IPS-20b (cell line): ENCODE measurements at regions not wholly inside any gene's neighbourhood (a gene's known extent, or its start where the extent isn't known, plus 50 kb on each side); places are given as distances from the start of the nearest gene placed in this dataset.
"Not testable (repeated sequence)": the region's sequence is repeated elsewhere in the genome, so short reads cannot be mapped to it uniquely, and the experiment has no call there.

Experiments used
- H3K27ac ChIP-seq: one replicate; pipeline ENCODE4 v1.5.1; 2013; ENCODE audit warnings: low read length
- H3K27me3 ChIP-seq: 2 replicates; pipeline ENCODE4 v1.6.1; 2013; ENCODE audit warnings: mild to moderate bottlenecking, low read length, inconsistent platforms; ENCODE audit not compliant: insufficient read depth
- H3K36me3 ChIP-seq: 2 replicates; pipeline ENCODE4 v1.6.1; 2013; ENCODE audit warnings: low read depth, mild to moderate bottlenecking, inconsistent platforms, low read length, moderate library complexity; ENCODE audit not compliant: insufficient read depth
- H3K4me1 ChIP-seq: 2 replicates; pipeline ENCODE4 v1.6.1; 2013; ENCODE audit warnings: mild to moderate bottlenecking, control low read depth, inconsistent platforms, low read length, moderate library complexity; ENCODE audit not compliant: insufficient read depth
- H3K4me3 ChIP-seq: 2 replicates; pipeline ENCODE4 v1.5.1; 2013; ENCODE audit warnings: mild to moderate bottlenecking, low read length, inconsistent platforms
- H3K9ac ChIP-seq: 2 replicates; pipeline ENCODE4 v1.6.1; 2013; ENCODE audit warnings: low read depth, mild to moderate bottlenecking, inconsistent platforms, low read length, moderate library complexity
- H3K9me3 ChIP-seq: 2 replicates; pipeline ENCODE4 v1.6.1; 2013; ENCODE audit warnings: mild to moderate bottlenecking, low read depth, low read length, inconsistent platforms; ENCODE audit not compliant: insufficient read depth

DNA sequence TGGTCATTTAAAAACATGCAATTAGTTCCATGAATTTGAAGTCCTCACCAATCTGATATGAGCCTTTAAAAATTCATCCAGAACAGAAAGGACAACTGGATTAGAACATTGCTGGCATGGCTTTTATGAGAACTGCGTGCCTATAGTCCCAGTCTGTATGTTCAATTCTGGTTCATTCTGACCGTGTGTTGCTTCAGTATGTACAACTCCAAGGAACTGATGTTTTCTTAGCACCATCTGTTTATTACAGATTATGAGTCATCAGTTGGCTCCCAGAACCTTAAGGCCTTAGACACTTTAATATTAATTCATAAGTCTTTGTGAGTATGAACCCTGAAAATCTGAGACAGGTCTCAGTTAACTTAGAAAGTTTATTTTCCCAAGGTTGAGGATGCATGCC lies 115.0 kb downstream of the CEP44 start:
- no peak overlapping the region for H3K9ac ChIP-seq
- no peak overlapping the region for H3K4me3 ChIP-seq
- no peaks in the 10 kb centered on the region for H3K36me3 ChIP-seq
- H3K9me3 ChIP-seq, result no peaks in the 10 kb centered on the region
- no peaks in the 10 kb centered on the region for H3K27me3 ChIP-seq
- no peak overlapping the region for H3K27ac ChIP-seq
- peaks cover 26% of the 10 kb centered on the region for H3K4me1 ChIP-seq

DNA sequence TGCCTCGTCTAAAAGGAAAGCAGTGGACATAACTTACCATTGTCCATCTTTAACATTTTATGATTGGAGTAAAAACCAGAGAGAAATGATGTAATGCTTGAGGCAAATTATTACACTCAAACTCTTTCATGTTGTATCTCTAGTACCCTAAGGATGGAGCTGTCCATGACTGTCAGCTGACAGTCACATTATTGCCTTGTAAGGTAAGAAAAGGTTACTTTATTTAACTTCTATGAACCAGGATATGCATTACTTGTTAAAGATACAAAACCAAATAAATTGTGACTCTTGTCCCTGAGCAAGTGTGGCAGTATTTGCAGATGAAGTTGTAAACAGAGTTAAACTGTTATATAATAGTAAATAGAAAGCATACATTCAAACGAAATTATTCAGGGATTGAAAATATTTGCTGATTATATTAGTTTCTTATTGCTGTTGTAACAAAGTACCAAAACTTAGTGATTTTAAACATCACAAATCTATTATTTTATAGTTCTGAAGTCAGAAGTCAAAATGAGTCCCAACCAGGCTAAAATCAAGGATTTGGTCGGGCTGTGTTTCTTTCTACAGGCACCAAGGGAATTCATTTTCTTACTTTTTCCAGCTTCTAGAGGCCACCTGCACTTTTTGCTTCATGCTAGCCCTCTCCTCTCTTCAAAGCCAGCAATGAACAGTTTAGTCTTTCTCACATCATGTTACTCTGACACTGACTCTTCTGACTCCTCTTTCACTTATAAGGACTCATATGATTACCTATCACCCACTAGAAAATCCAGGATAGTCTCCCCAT lies 113.8 kb downstream of the CEP44 start:
- Histone ChIP-seq H3K27ac (no peak overlapping the region), H3K4me3 (no peak overlapping the region), H3K27me3 (no peaks in the 10 kb centered on the region), H3K9ac (no peak overlapping the region), H3K9me3 (no peaks in the 10 kb centered on the region), H3K36me3 (no peaks in the 10 kb centered on the region), H3K4me1 (peaks cover 14% of the 10 kb centered on the region)

DNA sequence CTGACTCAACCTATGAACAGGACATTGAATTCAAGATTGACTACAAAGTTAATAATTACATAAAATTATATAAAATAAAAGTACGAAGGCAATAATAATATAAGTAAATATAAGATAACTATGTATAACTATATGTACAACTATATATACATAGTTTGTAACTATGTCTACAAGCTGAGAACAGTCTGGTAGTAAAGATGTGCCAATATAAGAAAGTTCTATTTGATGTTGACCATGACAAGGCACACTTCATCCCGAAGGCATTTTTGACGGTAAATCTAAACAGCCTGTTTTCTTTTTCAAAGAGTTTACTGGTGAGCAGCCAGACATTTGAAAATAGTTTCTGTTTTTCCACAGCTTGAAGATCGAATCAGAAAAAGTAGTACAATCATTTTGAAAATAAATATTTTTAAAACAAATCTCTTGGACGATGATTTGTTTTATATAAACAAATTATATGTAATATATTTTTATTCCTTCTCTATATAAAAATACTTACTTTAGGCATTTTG lies 112.9 kb downstream of the CEP44 start:
- Histone ChIP-seq H3K9me3 (no peaks in the 10 kb centered on the region), H3K27me3 (no peaks in the 10 kb centered on the region), H3K27ac (no peak overlapping the region), H3K9ac (no peak overlapping the region), H3K4me3 (no peak overlapping the region), H3K36me3 (no peaks in the 10 kb centered on the region), H3K4me1 (peaks cover 7% of the 10 kb centered on the region; the same call in 1 of the 2 replicates)

DNA sequence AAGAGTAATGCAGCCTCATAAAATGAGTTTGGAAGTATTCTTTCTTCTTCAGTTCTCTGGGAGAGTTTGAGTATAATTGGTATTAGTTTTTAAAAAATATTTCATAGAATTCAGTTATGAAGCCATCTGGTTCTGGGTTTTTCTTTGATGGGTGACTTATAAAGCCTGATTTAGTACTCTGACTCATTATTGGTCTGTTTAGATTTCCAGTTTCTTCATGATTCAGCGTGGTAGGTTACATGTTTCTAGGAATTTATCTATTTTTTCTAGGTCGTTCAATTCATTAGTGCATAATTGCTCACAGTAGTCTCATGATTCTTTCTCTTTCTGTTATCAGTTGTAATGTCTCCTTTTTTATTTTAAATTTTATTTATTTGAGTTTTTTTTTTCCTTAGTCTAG lies 111.2 kb downstream of the CEP44 start:
- Histone ChIP-seq H3K27me3 (no peaks in the 10 kb centered on the region), H3K4me3 (no peak overlapping the region)

DNA sequence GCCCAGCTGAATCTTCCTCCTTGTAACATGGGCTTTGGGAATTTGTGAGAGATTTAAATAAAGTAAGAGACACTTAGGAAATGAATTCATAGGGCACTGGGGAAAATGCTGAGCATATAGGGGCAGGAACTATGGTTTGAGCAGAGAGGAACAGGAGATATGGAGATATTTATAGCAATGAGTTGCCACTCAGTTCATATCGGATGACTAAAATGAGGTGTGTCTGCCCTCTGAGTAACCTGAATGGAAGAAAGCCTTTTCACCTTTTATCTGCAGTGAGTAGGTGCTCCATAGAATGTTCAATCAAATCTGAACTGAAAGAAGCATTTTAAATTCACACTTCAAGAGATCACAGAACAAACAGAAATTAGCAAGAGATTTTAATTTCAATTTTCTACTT lies 105.7 kb downstream of the CEP44 start:
- Histone ChIP-seq H3K4me1 (no peaks in the 10 kb centered on the region), H3K9ac (no peak overlapping the region), H3K27ac (no peak overlapping the region), H3K27me3 (no peaks in the 10 kb centered on the region), H3K9me3 (no peaks in the 10 kb centered on the region), H3K4me3 (no peak overlapping the region), H3K36me3 (no peaks in the 10 kb centered on the region)

More for the DNA sequence above, 111.2 kb downstream of the CEP44 start:
- Histone ChIP-seq H3K36me3 (no peaks in the 10 kb centered on the region), H3K9me3 (no peaks in the 10 kb centered on the region), H3K27ac (no peak overlapping the region), H3K9ac (no peak overlapping the region), H3K4me1 (no peaks in the 10 kb centered on the region)

DNA sequence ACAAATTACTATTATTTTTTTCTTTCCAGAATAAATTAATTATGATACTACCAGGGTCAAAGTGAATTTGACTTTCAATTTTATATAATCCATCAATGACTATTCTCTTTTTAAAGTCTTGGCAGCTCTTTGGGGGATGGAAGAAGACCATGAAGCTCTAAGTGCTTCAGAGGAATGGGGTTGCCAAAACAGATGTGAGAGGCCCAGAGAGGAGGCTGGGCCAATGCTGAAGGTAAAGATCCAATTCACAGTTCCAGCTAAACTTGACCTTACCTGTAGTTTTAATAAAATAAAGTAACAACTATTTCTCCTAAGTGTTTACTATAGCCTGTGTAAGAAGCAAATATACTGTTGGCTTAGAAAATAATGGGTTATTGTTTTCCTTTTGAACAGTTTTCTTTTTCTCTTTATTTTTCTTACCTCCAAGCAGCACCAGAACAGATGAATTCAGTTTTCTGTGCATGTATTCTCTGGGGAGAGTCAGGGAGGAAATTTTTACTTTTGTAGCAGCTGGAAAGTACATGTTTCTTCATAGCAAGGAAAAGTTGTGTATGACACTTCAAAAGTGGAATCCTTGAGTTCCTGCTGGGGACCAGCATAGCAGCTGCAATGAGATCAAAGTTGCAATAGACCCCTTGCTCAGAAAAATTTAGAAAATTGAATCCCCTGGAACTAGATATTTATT lies 104.9 kb downstream of the CEP44 start:
- Histone ChIP-seq H3K9me3 (no peaks in the 10 kb centered on the region), H3K4me3 (no peak overlapping the region), H3K4me1 (0 out of 2 replicates have a peak, but pooled peaks cover 2% of the 10 kb centered on the region), H3K27ac (no peak overlapping the region), H3K27me3 (no peaks in the 10 kb centered on the region), H3K36me3 (no peaks in the 10 kb centered on the region), H3K9ac (no peak overlapping the region)

DNA sequence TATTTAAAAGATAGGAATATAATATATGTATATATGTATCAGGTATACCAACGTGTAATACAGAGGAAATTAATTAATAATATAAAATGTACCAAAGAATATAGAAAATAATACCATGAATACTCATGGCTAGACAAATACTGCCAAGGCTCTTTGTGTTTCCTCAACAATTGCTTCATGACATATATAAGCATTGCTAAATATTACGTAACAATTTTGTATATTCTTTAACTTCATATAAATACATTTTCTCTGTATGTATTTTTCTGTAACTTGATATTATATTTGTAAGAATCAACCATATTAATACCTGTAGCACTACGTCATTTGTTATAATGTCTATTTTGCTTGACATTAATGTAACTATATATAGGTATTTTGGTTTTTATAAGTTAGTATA lies 104.0 kb downstream of the CEP44 start:
- H3K4me1 ChIP-seq, result 0 out of 2 replicates have a peak, but pooled peaks cover 2% of the 10 kb centered on the region
- H3K4me3 ChIP-seq, result no peak overlapping the region
- no peaks in the 10 kb centered on the region for H3K9me3 ChIP-seq
- H3K27ac ChIP-seq, result no peak overlapping the region
- H3K36me3 ChIP-seq, result no peaks in the 10 kb centered on the region
- H3K27me3 ChIP-seq, result no peaks in the 10 kb centered on the region
- H3K9ac ChIP-seq, result no peak overlapping the region

DNA sequence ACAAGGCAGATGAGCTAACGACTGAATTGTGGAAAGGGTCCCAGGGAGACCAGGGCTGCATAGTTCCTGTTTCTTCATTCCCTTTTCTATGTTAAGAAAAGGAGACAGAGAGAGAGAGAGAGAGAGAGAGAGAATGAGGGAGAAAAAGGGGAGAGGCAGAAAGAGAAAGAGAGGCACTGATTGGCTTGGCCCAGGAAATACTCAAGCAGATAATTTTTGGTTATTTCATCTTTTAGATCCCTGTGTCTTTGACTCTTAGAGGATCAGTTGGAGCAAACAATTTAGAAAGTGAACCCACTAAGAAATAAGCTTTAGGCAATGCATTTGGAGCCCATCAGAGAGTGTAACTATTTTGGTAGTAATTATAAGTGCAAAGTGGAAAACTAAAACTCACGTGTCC lies 103.4 kb downstream of the CEP44 start:
- Histone ChIP-seq H3K9ac (no peak overlapping the region), H3K4me1 (0 out of 2 replicates have a peak, but pooled peaks cover 2% of the 10 kb centered on the region), H3K27me3 (no peaks in the 10 kb centered on the region), H3K27ac (no peak overlapping the region), H3K9me3 (no peaks in the 10 kb centered on the region), H3K4me3 (no peak overlapping the region), H3K36me3 (no peaks in the 10 kb centered on the region)

DNA sequence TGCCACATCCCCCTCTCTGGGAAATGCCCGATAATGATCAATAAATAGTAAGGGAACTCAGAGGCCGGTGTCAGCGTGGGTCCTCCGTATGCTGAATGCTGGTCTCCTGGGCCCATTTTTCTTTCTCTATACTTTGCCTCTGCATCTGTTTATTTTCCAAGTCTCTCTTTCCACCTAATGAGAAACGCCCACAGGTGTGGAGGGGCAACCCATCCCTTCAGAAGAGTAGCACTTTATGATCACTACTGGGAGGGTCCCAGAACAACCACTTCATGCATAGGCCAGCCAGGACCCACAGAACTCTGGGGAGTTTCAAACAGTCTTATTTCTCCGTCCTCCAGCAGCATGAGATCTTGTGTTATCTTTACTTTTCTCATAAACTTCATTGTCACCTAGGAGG lies 100.1 kb downstream of the CEP44 start:
- Histone ChIP-seq H3K4me3 (no peak overlapping the region), H3K9ac (no peak overlapping the region), H3K4me1 (peaks cover 15% of the 10 kb centered on the region), H3K9me3 (no peaks in the 10 kb centered on the region), H3K27me3 (no peaks in the 10 kb centered on the region), H3K27ac (no peak overlapping the region), H3K36me3 (no peaks in the 10 kb centered on the region)

DNA sequence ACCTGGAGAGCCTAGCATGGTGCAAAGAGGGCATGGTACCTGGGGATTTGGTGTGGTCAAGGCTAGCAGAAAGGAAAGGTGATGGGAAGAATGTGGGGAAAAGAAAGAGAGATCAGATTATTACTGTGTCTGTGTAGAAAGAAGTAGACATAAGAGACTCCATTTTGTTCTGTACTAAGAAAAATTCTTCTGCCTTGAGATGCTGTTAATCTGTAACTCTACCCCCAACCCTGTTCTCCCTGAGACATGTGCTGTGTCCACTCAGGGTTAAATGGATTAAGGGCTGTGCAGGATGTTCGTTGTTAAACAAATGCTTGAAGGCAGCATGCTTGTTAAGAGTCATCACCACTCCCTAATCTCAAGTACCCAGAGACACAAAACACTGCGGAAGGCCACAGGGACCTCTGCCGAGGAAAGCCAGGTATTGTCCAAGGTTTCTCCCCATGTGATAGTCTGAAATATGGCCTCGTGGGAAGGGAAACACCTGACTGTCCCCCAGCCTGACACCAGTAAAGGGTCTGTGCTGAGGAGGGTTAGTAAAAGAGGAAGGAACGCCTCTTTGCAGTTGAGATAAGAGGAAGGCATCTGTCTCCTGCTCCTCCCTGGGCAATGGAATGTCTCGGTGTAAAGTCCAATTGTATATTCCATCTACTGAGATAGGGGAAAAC lies 99.4 kb downstream of the CEP44 start:
- not testable (repeated sequence) for H3K27ac ChIP-seq
- peaks cover 15% of the 10 kb centered on the region for H3K4me1 ChIP-seq

More for the DNA sequence above, 99.4 kb downstream of the CEP44 start:
- H3K27me3 ChIP-seq, H3K9ac ChIP-seq, H3K36me3 ChIP-seq, H3K9me3 ChIP-seq, H3K4me3 ChIP-seq: not testable (repeated sequence)
